ENCODE measurements at regions not wholly inside any gene's neighbourhood (a gene's known extent, or its start where the extent isn't known, plus 50 kb on each side); places are given as distances from the start of the nearest gene placed in this dataset.

- TF ChIP-seq ZFX (IDR thresholded peaks at IDR 0.05; ENCODE audit: borderline replicate concordance) (no peak), CTCF (IDR thresholded peaks at IDR 0.05) (no peak)
- H3K27ac ChIP-seq: no peak overlapping the region
Observed at GRCh38 chr2:221335219-221335752, 236.8 kb downstream of the EPHA4 start.

- no peak for TF ChIP-seq ZFX (IDR thresholded peaks at IDR 0.05; ENCODE audit: borderline replicate concordance)
- no peak for TF ChIP-seq CTCF (IDR thresholded peaks at IDR 0.05)
- H3K27ac ChIP-seq: no peak overlapping the region
Observed at GRCh38 chr2:221336967-221337366, 235.1 kb downstream of the EPHA4 start.

GRCh38 chr2:221337957-221338685 is 234.0 kb downstream of the EPHA4 start:
- no peak overlapping the region for H3K27ac ChIP-seq
- TF ChIP-seq ZFX (IDR thresholded peaks at IDR 0.05; ENCODE audit: borderline replicate concordance) (no peak), CTCF (IDR thresholded peaks at IDR 0.05) (no peak)

GRCh38 chr2:221342388-221342787 is 229.7 kb downstream of the EPHA4 start:
- TF ChIP-seq ZFX (IDR thresholded peaks at IDR 0.05; ENCODE audit: borderline replicate concordance): no peak
- no peak for TF ChIP-seq CTCF (IDR thresholded peaks at IDR 0.05)
- no peak overlapping the region for H3K27ac ChIP-seq

GRCh38 chr2:221343524-221343923 is 228.6 kb downstream of the EPHA4 start:
- no peak overlapping the region for H3K27ac ChIP-seq
- TF ChIP-seq ZFX (IDR thresholded peaks at IDR 0.05; ENCODE audit: borderline replicate concordance): no peak
- no peak for TF ChIP-seq CTCF (IDR thresholded peaks at IDR 0.05)

GRCh38 chr2:221345516-221345915 is 226.6 kb downstream of the EPHA4 start:
- TF ChIP-seq ZFX (IDR thresholded peaks at IDR 0.05; ENCODE audit: borderline replicate concordance) (no peak), CTCF (IDR thresholded peaks at IDR 0.05) (no peak)
- H3K27ac ChIP-seq: peak overlapping the region; percentile 28

GRCh38 chr2:221346411-221346810 is 225.7 kb downstream of the EPHA4 start:
- H3K27ac ChIP-seq: peak overlapping the region; percentile 28
- no peak for TF ChIP-seq ZFX (IDR thresholded peaks at IDR 0.05; ENCODE audit: borderline replicate concordance)
- TF ChIP-seq CTCF (IDR thresholded peaks at IDR 0.05): no peak

Measured in 22Rv1 (cell line).